Mesendoderm (in vitro differentiated cells): ENCODE measurements at regions not wholly inside any gene's neighbourhood (a gene's known extent, or its start where the extent isn't known, plus 50 kb on each side); places are given as distances from the start of the nearest gene placed in this dataset.
A peak's percentile ranks its signal among the peaks of the same experiment; 100 is the strongest.

Source experiments
- DNase-seq: peaks from one replicate; pipeline ENCODE4 v3.0.0; 2013
- H2AK5ac ChIP-seq: 2 replicates; pipeline ENCODE4 v1.6.1; 2013; ENCODE audit warnings: low read length, inconsistent platforms
- H2BK120ac ChIP-seq: 2 replicates; pipeline ENCODE4 v1.6.1; 2013; ENCODE audit warnings: low read depth, mild to moderate bottlenecking, low read length, moderate library complexity, mixed read lengths
- H2BK15ac ChIP-seq: replicated peaks from 2 replicates; pipeline ENCODE4 v1.6.1; 2013; ENCODE audit warnings: low read depth, mild to moderate bottlenecking, moderate library complexity
- H2BK5ac ChIP-seq: 2 replicates; pipeline ENCODE4 v1.6.1; 2013; ENCODE audit warnings: low read length, inconsistent platforms
- H3K18ac ChIP-seq: 2 replicates; pipeline ENCODE4 v1.6.1; 2013; ENCODE audit warnings: mild to moderate bottlenecking, low read length, mixed read lengths
- H3K23ac ChIP-seq: one replicate; pipeline ENCODE4 v1.6.1; 2013; ENCODE audit warnings: low read length
- H3K27ac ChIP-seq: 2 replicates; pipeline ENCODE4 v1.5.1; 2013; ENCODE audit warnings: low read depth, mild to moderate bottlenecking, inconsistent platforms, low read length, moderate library complexity
- H3K27me3 ChIP-seq: 2 replicates; pipeline ENCODE4 v1.6.1; 2013; ENCODE audit warnings: low read length, control low read depth, mild to moderate bottlenecking, inconsistent platforms; ENCODE audit not compliant: insufficient read depth, poor library complexity
- H3K36me3 ChIP-seq: 2 replicates; pipeline ENCODE4 v1.6.1; 2013; ENCODE audit warnings: low read length, inconsistent platforms; ENCODE audit not compliant: control insufficient read depth, insufficient read depth
- H3K4ac ChIP-seq: one replicate; pipeline ENCODE4 v1.6.1; 2013; ENCODE audit warnings: low read depth, mild to moderate bottlenecking, low read length, moderate library complexity
- H3K4me1 ChIP-seq: 2 replicates; pipeline ENCODE4 v1.6.1; 2013; ENCODE audit warnings: low read depth, low read length, inconsistent platforms; ENCODE audit not compliant: control insufficient read depth
- H3K4me2 ChIP-seq: 2 replicates; pipeline ENCODE4 v1.6.1; 2013; ENCODE audit warnings: low read length
- H3K4me3 ChIP-seq: 2 replicates; pipeline ENCODE4 v1.5.1; 2013; ENCODE audit warnings: mild to moderate bottlenecking, low read length
- H3K56ac ChIP-seq: one replicate; pipeline ENCODE4 v1.6.1; 2013; ENCODE audit warnings: low read length
- H3K79me1 ChIP-seq: 2 replicates; pipeline ENCODE4 v1.6.1; 2013; ENCODE audit warnings: low read length, inconsistent platforms
- H3K79me2 ChIP-seq: 2 replicates; pipeline ENCODE4 v1.6.1; 2013; ENCODE audit warnings: mild to moderate bottlenecking, low read length; ENCODE audit not compliant: control insufficient read depth, insufficient read depth
- H3K9ac ChIP-seq: 2 replicates; pipeline ENCODE4 v1.6.1; 2013; ENCODE audit warnings: low read length, inconsistent platforms
- H4K5ac ChIP-seq: one replicate; pipeline ENCODE4 v1.6.1; 2013; ENCODE audit warnings: low read length
- H4K8ac ChIP-seq: one replicate; pipeline ENCODE4 v1.6.1; 2013; ENCODE audit warnings: low read depth, mild to moderate bottlenecking, control low read depth, low read length, moderate library complexity
- WGBS: extraction: QIAGEN DNeasy Blood & Tissue Kit; methylation state at CpG from one replicate; pipeline ENCODE4 v1.1.7; 2013; ENCODE audit warnings: low lambda C conversion rate, missing lambda C conversion rate; ENCODE audit not compliant: insufficient coverage; ENCODE audit errors: extremely low coverage; 5-methylcytosine and 5-hydroxymethylcytosine counted together

GRCh38 chr6:150539568-150539967, 60.1 kb upstream of the PLEKHG1 start:
- Histone ChIP-seq H3K36me3 (no peaks in the 10 kb centered on the region), H3K9ac (no peak overlapping the region), H3K79me2 (no peaks in the 10 kb centered on the region), H3K27ac (no peak overlapping the region), H3K4me1 (no peaks in the 10 kb centered on the region), H3K4me2 (no peak overlapping the region), H3K4me3 (no peak overlapping the region), H2BK15ac (no peak overlapping the region), H3K4ac (no peak overlapping the region), H3K56ac (no peak overlapping the region), H2BK5ac (no peak overlapping the region), H3K23ac (no peak overlapping the region), H3K27me3 (no peaks in the 10 kb centered on the region), H2BK120ac (no peak overlapping the region), H3K79me1 (no peaks in the 10 kb centered on the region), H4K8ac (no peak overlapping the region), H4K5ac (no peak overlapping the region), H3K18ac (no peak overlapping the region), H2AK5ac (no peak overlapping the region)
- WGBS: no CpG with 5 or more reads among the region's 2 CpGs
- no peak for DNase-seq

GRCh38 chr6:150541576-150541975, 58.1 kb upstream of the PLEKHG1 start:
- Histone ChIP-seq H3K4me2 (no peak overlapping the region), H4K5ac (no peak overlapping the region), H3K4ac (no peak overlapping the region), H3K4me3 (no peak overlapping the region), H3K79me2 (no peaks in the 10 kb centered on the region), H2BK5ac (no peak overlapping the region), H3K79me1 (no peaks in the 10 kb centered on the region), H3K27me3 (no peaks in the 10 kb centered on the region), H3K4me1 (no peaks in the 10 kb centered on the region), H4K8ac (no peak overlapping the region), H2AK5ac (no peak overlapping the region), H3K36me3 (no peaks in the 10 kb centered on the region), H3K9ac (no peak overlapping the region), H3K56ac (no peak overlapping the region), H3K27ac (no peak overlapping the region), H3K23ac (no peak overlapping the region), H2BK15ac (no peak overlapping the region), H2BK120ac (no peak overlapping the region), H3K18ac (no peak overlapping the region)
- WGBS: no CpG with 5 or more reads among the region's 2 CpGs
- DNase-seq: no peak

DNA sequence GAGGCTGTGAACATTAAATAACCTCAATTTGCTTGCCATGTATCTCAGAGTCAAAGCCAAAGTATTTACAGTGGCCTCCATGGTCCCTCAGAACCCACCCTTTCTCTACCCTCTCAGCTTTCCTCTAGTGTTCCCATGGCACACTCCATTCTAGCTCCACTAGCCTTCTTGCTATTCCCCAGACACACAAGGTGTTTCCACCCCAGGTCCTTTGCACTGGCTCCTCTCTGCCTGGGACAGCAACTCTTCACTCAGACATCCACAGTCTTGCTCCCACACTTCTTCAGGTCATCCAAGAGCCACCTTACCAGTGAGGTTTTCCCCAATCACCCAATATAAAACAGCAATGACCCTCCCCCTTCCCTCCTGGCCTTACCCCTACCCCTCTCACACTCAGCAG, 56.5 kb upstream of the PLEKHG1 start:
- Histone ChIP-seq H3K4me1 (no peaks in the 10 kb centered on the region), H3K79me1 (no peaks in the 10 kb centered on the region), H3K36me3 (no peaks in the 10 kb centered on the region), H3K23ac (no peak overlapping the region), H2AK5ac (no peak overlapping the region), H3K4ac (no peak overlapping the region), H4K8ac (no peak overlapping the region), H3K79me2 (no peaks in the 10 kb centered on the region), H2BK120ac (no peak overlapping the region), H2BK15ac (no peak overlapping the region), H3K9ac (no peak overlapping the region), H3K4me2 (no peak overlapping the region), H3K4me3 (no peak overlapping the region), H3K18ac (no peak overlapping the region), H3K27me3 (no peaks in the 10 kb centered on the region), H3K27ac (no peak overlapping the region), H3K56ac (no peak overlapping the region), H2BK5ac (no peak overlapping the region), H4K5ac (no peak overlapping the region)
- DNase-seq: no peak

- Histone ChIP-seq H2BK120ac (no peak overlapping the region), H3K79me2 (no peaks in the 10 kb centered on the region), H3K4ac (no peak overlapping the region), H2AK5ac (no peak overlapping the region), H3K36me3 (no peaks in the 10 kb centered on the region), H3K4me2 (no peak overlapping the region), H3K18ac (no peak overlapping the region), H3K4me3 (no peak overlapping the region), H3K79me1 (no peaks in the 10 kb centered on the region), H4K5ac (no peak overlapping the region), H3K56ac (no peak overlapping the region), H3K9ac (no peak overlapping the region), H2BK15ac (no peak overlapping the region), H2BK5ac (no peak overlapping the region), H3K27me3 (no peaks in the 10 kb centered on the region), H3K27ac (no peak overlapping the region), H4K8ac (no peak overlapping the region), H3K23ac (no peak overlapping the region), H3K4me1 (no peaks in the 10 kb centered on the region)
- no CpG with 5 or more reads among the region's 2 CpGs for WGBS
- DNase-seq: no peak
Observed at GRCh38 chr6:150544793-150545192, 54.9 kb upstream of the PLEKHG1 start.

GRCh38 chr6:150546457-150546856, 53.2 kb upstream of the PLEKHG1 start:
- Histone ChIP-seq H3K56ac (no peak overlapping the region), H3K9ac (no peak overlapping the region), H3K18ac (no peak overlapping the region), H3K79me1 (no peaks in the 10 kb centered on the region), H3K4ac (no peak overlapping the region), H2BK120ac (no peak overlapping the region), H2BK15ac (no peak overlapping the region), H2BK5ac (no peak overlapping the region), H3K4me1 (no peaks in the 10 kb centered on the region), H3K79me2 (no peaks in the 10 kb centered on the region), H3K36me3 (no peaks in the 10 kb centered on the region), H2AK5ac (no peak overlapping the region), H3K4me3 (no peak overlapping the region), H3K4me2 (no peak overlapping the region), H3K27me3 (no peaks in the 10 kb centered on the region), H3K27ac (no peak overlapping the region), H4K5ac (no peak overlapping the region), H3K23ac (no peak overlapping the region), H4K8ac (no peak overlapping the region)
- no CpG with 5 or more reads among the region's 7 CpGs for WGBS
- DNase-seq: no peak

GRCh38 chr6:150547502-150548222, 52.0 kb upstream of the PLEKHG1 start:
- H4K8ac ChIP-seq: no peak overlapping the region
- no peak overlapping the region for H2BK120ac ChIP-seq
- H2AK5ac ChIP-seq: no peak overlapping the region
- H3K4me1 ChIP-seq: no peaks in the 10 kb centered on the region
- no peak overlapping the region for H3K56ac ChIP-seq
- H3K18ac ChIP-seq: no peak overlapping the region
- no peaks in the 10 kb centered on the region for H3K36me3 ChIP-seq
- no peak overlapping the region for H3K4ac ChIP-seq
- H2BK5ac ChIP-seq: no peak overlapping the region
- no peaks in the 10 kb centered on the region for H3K79me2 ChIP-seq
- H3K27me3 ChIP-seq: no peaks in the 10 kb centered on the region
- no peak overlapping the region for H3K4me2 ChIP-seq
- peak; percentile 52 for DNase-seq
- no peak overlapping the region for H3K4me3 ChIP-seq
- no peak overlapping the region for H2BK15ac ChIP-seq
- H4K5ac ChIP-seq: no peak overlapping the region
- no peak overlapping the region for H3K23ac ChIP-seq
- H3K27ac ChIP-seq: no peak overlapping the region
- no CpG with 5 or more reads among the region's 11 CpGs for WGBS
- no peaks in the 10 kb centered on the region for H3K79me1 ChIP-seq
- H3K9ac ChIP-seq: no peak overlapping the region
